ENCODE measurements at regions not wholly inside any gene's neighbourhood (a gene's known extent, or its start where the extent isn't known, plus 50 kb on each side); places are given as distances from the start of the nearest gene placed in this dataset.
"Not testable (repeated sequence)": the region's sequence is repeated elsewhere in the genome, so short reads cannot be mapped to it uniquely, and the experiment has no call there.

GRCh38 chr3:87101861-87102625 lies 111.1 kb upstream of the VGLL3 start:
- H3K4me3 ChIP-seq (ENCODE audit: low read depth, low read length) = no peak overlapping the region
- DNase-seq = no peak
- no peak overlapping the region for H3K27ac ChIP-seq
- no peaks in the 10 kb centered on the region for H3K36me3 ChIP-seq (replicated peaks)
- in situ Hi-C loops (cut with HindIII; ENCODE audit: low pct_ligation_motif_present, low sequenced_read_pairs) = no loop called here
- no peaks in the 10 kb centered on the region for H3K27me3 ChIP-seq (replicated peaks)
- TF ChIP-seq, protein P1, sequence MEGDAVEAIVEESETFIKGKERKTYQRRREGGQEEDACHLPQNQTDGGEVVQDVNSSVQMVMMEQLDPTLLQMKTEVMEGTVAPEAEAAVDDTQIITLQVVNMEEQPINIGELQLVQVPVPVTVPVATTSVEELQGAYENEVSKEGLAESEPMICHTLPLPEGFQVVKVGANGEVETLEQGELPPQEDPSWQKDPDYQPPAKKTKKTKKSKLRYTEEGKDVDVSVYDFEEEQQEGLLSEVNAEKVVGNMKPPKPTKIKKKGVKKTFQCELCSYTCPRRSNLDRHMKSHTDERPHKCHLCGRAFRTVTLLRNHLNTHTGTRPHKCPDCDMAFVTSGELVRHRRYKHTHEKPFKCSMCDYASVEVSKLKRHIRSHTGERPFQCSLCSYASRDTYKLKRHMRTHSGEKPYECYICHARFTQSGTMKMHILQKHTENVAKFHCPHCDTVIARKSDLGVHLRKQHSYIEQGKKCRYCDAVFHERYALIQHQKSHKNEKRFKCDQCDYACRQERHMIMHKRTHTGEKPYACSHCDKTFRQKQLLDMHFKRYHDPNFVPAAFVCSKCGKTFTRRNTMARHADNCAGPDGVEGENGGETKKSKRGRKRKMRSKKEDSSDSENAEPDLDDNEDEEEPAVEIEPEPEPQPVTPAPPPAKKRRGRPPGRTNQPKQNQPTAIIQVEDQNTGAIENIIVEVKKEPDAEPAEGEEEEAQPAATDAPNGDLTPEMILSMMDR (IDR thresholded peaks at IDR 0.05; ENCODE audit: low read depth, low read length, missing control alignments) = no peak

DNA sequence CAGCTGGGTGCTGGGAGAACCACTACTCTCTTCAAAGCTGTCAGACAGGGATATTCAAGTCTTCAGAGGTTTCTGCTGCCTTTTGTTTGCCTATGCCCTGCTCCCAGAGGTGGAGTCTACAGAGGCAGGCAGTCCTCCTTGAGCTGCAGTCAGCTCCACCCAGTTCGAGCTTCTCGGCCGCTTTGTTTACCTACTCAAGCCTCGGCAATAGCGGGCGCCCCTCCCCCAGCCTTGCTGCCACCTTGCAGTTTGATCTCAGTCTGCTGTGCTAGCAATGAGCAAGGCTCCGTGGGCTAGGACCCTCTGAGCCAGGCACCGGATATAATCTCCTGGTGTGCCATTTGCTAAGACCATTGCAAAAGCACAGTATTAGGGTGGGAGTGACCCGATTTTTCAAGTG lies 106.8 kb upstream of the VGLL3 start:
- not testable (repeated sequence) for H3K27me3 ChIP-seq (replicated peaks); DNase-seq; H3K4me3 ChIP-seq (ENCODE audit: low read depth, low read length); H3K27ac ChIP-seq; H3K36me3 ChIP-seq (replicated peaks)
- in situ Hi-C loops (cut with HindIII; ENCODE audit: low pct_ligation_motif_present, low sequenced_read_pairs) = loop anchor here (25.0 kb wide), 1 partner anchor 310 kb away; no protein-coding TSS in a partner anchor

DNA sequence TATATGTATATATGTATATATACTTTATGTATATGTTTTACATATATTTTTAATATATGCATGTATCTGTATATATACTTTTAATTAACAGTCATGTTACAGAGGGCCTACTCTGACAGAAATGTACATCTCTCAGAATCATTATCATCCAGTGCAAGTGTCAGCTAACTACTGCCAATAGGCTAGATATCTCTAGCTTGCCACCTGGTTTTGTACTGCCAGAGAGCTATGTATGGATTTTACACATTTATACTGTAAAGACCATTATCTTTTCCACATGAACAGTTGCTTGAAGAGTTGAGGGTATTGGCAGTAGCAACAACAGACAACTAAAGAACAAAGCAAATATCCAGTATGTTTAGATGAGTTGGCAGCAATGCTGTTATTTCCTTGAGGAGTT lies 99.7 kb upstream of the VGLL3 start:
- in situ Hi-C loops (cut with HindIII; ENCODE audit: low pct_ligation_motif_present, low sequenced_read_pairs) = loop anchor here (25.0 kb wide), 1 partner anchor 303 kb away; no protein-coding TSS in a partner anchor
- TF ChIP-seq, protein P1 (IDR thresholded peaks at IDR 0.05; ENCODE audit: low read depth, low read length, missing control alignments) = no peak
- Histone ChIP-seq H3K27me3 (replicated peaks) (no peaks in the 10 kb centered on the region), H3K36me3 (replicated peaks) (no peaks in the 10 kb centered on the region), H3K27ac (no peak overlapping the region), H3K4me3 (ENCODE audit: low read depth, low read length) (no peak overlapping the region)
- DNase-seq = no peak

DNA sequence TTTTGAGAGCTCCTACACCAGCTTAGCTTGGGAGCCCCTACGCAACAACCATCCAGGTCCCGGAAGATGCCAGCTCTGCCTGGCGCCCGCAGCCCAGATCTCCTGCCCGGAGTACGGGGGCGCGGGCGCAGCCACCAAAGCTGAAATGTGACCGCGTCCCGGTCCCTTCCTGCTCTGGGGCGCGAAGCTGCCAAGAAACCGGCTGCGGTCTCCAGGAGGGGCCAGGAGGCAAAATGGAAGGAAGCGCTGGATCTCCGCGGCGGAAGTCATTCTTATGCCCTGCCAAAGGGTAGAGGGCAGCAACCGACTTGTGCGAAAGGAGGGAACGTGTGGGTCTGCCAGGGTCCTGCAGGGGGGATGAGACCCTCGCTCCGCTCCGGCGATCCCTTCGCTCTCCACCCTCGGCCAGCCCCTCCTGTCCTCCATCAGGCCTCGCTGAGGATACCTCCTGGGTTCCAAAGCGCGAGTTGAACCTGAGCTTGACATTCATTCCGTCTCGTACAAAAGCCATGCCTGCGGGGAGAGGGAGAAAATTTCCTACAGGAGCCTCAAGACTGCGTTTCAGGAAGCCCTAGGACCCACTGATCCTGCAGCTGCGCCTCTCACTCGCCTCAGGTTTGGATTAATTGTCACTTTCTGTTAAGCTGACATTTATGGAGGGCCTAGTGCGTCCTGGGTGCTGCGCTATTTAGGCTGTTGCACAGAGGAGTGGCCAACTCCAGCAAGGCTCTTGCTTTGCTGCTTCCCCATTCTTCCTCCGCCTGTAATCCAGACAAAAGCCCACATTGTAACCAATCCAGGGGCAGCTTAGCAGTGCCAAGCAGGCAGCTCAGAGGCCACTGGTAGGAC lies 98.3 kb upstream of the VGLL3 start:
- no peaks in the 10 kb centered on the region for H3K36me3 ChIP-seq (replicated peaks)
- peak; percentile 46 for DNase-seq
- H3K4me3 ChIP-seq (ENCODE audit: low read depth, low read length) = peak overlapping the region; percentile 59
- peak overlapping the region; percentile 30 for H3K27ac ChIP-seq
- in situ Hi-C loops (cut with HindIII; ENCODE audit: low pct_ligation_motif_present, low sequenced_read_pairs) = loop anchor here (25.0 kb wide), 1 partner anchor 302 kb away; no protein-coding TSS in a partner anchor
- no peaks in the 10 kb centered on the region for H3K27me3 ChIP-seq (replicated peaks)
- TF ChIP-seq, protein P1 (IDR thresholded peaks at IDR 0.05; ENCODE audit: low read depth, low read length, missing control alignments) = no peak

DNA sequence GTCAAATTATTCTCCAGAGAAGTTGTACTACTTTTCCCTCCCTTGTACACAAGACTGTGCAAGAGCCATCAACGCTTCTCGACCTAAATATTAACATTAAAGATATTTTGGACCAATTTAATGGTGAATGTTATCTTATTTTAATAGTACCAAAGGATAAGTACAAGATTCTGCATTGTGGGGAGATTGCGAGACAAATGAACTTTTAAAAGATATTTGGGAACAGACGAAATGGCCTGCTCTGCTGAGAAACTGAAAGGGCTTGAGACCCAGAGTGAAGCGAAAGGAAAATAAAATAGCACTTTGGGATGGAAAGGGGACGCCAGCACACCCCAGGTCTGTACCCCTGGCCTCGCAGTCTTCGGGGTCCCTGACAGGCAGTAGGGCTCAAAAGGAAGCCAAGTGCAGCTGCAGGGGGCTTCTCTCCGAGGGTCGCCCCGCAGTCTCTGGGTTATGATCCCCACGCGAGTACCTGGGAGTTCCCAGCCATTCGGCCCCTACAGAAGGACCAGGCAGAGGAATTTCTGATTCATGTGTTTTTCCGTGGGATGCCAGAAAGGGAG lies 97.6 kb upstream of the VGLL3 start:
- no peak for DNase-seq
- in situ Hi-C loops (cut with HindIII; ENCODE audit: low pct_ligation_motif_present, low sequenced_read_pairs) = loop anchor here (25.0 kb wide), 1 partner anchor 301 kb away; no protein-coding TSS in a partner anchor
- Histone ChIP-seq H3K36me3 (replicated peaks) (no peaks in the 10 kb centered on the region), H3K4me3 (ENCODE audit: low read depth, low read length) (peak overlapping the region; percentile 59), H3K27ac (peak overlapping the region; percentile 30), H3K27me3 (replicated peaks) (no peaks in the 10 kb centered on the region)
- TF ChIP-seq, protein P1 (IDR thresholded peaks at IDR 0.05; ENCODE audit: low read depth, low read length, missing control alignments) = no peak

GRCh38 chr3:87084868-87085267 lies 93.9 kb upstream of the VGLL3 start:
- H3K4me3 ChIP-seq (ENCODE audit: low read depth, low read length) = no peak overlapping the region
- in situ Hi-C loops (cut with HindIII; ENCODE audit: low pct_ligation_motif_present, low sequenced_read_pairs) = loop anchor here (25.0 kb wide), 1 partner anchor 298 kb away; no protein-coding TSS in a partner anchor
- no peak overlapping the region for H3K27ac ChIP-seq
- TF ChIP-seq, protein P1 (IDR thresholded peaks at IDR 0.05; ENCODE audit: low read depth, low read length, missing control alignments) = no peak
- no peaks in the 10 kb centered on the region for H3K36me3 ChIP-seq (replicated peaks)
- DNase-seq = peak; percentile 22
- H3K27me3 ChIP-seq (replicated peaks) = no peaks in the 10 kb centered on the region
